ENCODE measurements at regions not wholly inside any gene's neighbourhood (a gene's known extent, or its start where the extent isn't known, plus 50 kb on each side); places are given as distances from the start of the nearest gene placed in this dataset.

DNA sequence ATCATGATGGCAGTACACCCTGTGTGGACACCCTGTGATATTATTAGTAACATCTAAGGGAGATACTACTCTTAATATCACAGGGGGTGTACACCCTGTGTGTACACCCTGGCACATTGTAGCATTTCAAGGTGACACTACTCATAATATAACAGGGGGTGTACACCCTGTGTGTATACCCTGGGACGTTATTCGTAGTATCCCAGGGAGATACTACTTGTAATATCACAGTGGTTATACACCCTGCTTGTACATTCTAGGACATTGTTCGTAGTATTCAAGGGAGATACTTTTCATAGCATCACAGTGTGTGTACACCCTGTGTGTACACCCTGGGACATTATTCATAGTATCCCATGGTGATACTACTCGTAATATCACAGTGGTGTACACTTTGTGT is 67.4 kb upstream of the CNIH3 start:
- TF ChIP-seq CTCF (IDR thresholded peaks at IDR 0.05) = no peak
- TF ChIP-seq POLR2A (IDR thresholded peaks at IDR 0.05) = no peak

Data from Peyer's patch (tissue), 4 donors.